HG03457 (cell line): ENCODE measurements at regions not wholly inside any gene's neighbourhood (a gene's known extent, or its start where the extent isn't known, plus 50 kb on each side); places are given as distances from the start of the nearest gene placed in this dataset.

Source experiments
- ATAC-seq: cut with Tn5 transposase; IDR thresholded peaks from one replicate; pipeline ENCODE4 v1.9.1; 2021; ENCODE audit warnings: moderate number of reproducible peaks; ENCODE audit not compliant: unreplicated experiment

DNA sequence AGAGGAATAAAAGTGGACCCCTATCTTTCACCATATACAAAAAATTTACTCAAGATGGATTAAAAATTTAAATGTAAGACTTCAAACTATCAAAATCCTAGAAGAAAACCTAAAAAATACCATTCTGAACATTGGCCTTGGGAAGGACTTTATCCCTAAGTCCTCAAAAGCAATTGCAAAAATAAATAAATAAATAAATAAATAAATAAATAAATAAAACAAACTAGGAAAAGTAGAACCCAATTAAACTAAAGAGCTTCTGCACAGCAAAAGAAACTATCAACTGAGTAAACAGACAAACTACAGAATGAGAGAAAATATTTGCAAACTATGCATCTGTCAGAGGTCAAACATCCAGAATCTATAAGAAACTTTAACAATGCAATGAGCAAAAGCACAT is 874.9 kb upstream of the PCDH20 start:
- no peak for ATAC-seq

DNA sequence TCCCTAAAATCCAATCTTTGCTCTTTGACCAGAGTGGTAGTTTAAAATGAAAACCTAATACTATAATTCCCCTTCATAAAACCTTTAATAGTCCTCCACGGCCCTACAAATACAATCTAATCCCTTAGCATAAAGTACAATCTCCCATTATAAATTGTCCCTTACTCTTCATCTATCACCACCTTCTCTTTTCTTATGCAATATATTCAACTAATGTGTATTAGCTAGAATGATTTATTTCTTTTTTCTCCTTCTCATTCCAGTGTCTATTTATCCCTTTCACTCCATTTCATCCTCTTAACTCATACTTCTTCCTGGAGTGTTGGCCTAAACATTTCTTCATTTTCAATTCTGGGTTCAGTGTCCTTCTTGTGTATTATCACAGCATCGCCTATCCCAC is 872.1 kb upstream of the PCDH20 start:
- ATAC-seq, result no peak

DNA sequence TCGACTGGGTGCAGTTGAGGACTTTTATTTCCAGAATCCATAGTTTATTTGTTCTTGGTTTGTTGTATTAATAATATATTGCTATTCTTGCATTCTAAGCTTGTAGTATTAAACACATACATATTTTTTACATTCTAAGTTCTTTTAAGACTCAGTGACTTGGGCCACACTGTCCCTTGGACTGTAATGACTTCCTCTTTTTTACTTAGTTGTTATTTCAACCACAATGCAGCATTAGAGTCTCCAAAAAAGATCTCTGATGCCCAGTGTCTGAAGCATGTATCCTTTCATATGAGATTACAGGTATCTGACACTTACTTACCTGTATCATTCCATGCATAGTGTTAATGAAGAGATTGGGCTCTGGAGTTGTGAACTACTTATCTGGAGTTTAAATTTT is 864.9 kb upstream of the PCDH20 start:
- ATAC-seq, result peak; percentile 65

DNA sequence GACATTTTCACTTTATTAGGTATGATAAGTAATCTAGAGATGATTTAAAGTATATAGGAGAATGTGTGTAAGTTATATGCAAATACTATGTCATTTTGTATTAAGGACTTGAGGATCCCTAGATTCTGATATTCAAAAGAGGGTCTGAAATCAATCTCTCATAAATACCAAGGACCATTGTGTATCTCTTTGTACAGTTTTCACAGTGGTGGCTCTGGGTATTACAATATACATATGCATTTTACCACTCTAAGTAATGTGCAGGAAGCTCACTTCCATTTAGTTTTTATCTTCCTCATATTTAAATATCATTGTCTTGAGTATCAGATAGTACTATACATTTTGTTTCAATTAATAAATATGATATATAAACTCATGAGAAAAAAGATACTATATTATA is 862.6 kb upstream of the PCDH20 start:
- no peak for ATAC-seq

DNA sequence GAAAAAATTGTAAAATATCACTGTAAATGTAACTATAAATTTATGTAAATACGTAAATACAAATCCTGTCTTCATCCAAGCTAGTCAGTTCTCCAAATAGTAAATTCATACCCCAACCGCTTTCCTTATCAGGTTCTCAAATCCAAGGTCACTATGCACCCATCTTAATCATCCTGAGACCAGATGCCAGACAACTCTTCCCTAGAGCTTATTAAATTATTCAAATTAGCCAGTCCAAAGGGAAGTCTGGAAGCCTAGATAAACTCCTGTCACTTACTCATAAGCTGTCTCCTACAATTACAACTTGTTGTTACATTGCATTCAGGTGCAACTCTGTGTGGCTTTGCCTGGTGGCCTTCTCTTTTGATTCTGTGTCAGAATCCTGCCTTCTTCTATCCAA is 836.1 kb upstream of the PCDH20 start:
- ATAC-seq, result no peak

DNA sequence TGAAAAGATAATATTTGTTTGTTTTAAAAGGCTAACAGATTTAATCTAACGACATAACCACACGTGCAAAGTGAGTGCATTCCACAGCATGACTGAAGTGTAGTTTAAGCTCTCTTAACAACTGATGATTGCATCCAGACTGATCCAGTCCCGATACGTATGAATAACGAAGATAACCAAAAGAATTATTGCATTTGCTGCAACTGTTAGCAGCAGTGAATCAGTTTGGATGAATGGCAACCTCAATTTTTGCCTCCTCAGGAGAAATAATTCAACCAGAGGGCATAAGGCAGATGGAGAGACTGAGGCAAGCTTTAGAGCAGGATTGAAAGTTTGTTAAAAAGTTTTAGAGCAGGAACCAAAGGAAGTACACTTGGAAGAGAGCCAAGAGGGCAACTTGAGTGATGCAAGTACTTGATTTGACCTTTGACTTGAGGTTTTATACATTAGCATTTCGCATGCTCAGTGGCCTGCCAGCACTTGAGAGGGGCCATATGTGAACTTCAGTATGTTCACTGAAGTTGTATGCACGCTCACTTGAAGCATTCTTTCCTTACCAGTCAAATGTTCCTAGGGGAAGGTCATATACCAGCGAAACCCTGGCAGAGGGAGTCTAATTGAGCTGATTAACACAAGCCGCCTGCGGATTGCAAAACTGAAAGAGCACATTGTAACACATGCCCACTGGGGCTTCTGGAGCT is 835.0 kb upstream of the PCDH20 start:
- ATAC-seq, result no peak

DNA sequence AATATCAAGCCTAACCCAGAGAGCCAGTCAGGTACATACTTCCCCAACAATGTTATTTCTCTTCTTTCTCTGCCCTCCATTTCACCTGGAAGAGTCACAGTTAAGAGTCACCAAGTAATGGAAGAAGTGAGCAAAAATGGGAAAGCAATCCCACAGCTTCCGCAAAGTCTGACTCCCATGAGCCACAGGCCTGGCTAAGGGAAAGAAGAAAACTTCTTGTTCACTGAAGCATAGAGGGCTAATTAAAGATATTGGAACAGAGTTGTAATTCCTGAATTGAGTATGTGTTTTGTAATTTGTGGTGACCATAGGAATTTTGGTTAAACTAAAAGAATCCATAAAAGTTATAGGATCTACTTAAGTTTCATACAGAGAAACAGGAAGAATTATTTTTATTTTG is 830.9 kb upstream of the PCDH20 start:
- no peak for ATAC-seq

DNA sequence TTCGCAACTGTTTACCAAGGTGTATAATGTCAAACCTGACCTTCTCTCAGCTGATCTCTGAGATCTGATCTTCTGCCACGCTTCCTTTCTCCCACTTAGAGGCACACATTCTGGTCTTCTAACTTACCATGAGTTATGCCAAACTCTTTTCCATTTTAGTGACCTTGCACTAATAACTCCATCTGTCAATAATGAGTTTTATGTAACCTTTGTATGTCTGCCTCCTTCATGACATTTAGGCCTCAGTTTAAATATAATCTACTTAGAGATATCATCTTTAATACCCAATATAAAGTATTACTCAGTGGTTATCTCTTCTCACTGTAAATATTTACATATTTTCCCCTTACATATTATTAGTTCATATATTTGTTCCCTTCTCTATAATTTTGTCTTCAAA is 827.5 kb upstream of the PCDH20 start:
- ATAC-seq, result no peak

DNA sequence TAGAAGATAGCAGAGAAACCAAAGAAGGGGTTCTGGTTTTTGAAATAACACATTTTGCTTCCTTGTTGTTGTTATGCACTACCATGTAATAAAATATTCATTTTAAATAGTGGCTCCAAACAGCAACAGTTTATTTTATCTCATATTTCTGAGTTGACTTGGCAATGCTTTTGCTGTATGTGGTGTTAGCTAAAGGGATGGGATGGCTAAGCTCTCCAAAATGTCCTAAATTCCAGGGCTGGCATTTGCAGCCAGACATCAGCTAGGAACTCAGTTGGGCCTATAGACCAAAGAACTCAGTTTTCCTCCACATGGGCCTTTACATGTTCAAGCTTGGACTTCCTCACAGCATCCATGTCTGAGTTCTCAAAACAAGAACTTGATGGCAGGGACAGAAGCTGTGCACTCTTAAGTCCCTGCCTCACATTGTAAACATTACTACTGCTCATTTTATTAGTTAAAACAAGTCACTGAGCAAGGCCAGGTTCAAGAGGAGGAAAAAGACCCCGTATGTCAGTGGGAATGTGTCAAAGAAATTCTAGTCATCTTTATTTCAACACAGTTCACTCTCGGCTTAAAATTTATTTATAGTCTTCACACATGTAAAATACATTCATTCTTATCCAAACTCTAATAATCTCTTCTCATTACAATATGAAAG is 819.3 kb upstream of the PCDH20 start:
- no peak for ATAC-seq

DNA sequence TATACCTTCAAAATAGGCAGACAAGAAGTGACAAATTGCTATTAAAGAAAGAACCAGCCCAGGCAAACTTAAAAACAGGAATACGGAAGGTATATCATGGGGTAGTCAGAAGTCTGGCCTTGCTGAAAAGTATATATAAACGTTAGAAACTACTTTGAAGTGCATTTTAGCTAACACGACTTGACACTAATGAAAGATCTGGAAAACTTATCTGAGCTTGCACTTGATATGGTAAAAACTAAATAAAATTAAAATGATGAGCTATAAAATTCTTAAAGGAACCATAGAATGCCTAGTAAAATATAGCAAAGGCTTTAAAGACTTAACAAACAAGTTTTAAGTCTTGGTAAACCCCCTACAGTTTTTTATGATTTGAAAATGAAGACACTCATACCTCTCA is 795.3 kb upstream of the PCDH20 start:
- ATAC-seq, result no peak

DNA sequence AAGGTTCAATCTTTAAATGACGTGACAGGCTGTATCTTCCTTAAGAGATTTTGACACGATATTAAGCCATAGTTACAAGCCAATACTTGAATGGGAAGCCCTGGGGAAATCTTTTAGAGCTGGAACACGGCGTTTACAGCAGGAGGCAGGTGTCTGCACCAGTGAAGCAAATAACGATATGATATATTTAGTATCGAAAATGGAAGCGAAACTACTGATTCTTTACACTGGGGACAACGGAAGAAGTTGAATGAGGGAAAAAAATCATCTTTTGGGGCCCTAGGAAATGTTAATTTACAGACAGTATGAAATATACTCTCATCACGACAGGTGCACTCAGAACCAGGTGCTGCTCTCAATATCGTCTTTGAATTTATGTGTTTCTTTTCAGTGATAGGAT is 793.9 kb upstream of the PCDH20 start:
- ATAC-seq, result peak; percentile 81

DNA sequence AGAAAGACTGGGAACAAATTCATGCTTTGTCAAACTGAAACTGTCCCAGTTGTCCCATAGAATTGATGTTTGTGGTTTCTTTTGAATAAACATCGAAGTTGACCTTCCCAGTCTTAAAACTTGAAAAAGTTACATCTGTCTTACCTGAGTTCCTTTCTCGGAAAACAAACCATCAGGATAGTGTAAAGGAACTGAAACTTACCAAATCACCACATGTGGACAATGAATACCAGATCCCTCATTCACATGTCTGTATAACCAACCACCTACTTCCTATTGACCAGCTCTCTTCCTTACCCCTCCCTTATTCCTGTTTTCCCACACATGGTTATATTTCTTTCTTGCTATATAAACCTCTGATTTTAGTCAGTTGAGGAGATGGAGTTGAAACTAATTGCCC is 791.7 kb upstream of the PCDH20 start:
- ATAC-seq, result no peak

DNA sequence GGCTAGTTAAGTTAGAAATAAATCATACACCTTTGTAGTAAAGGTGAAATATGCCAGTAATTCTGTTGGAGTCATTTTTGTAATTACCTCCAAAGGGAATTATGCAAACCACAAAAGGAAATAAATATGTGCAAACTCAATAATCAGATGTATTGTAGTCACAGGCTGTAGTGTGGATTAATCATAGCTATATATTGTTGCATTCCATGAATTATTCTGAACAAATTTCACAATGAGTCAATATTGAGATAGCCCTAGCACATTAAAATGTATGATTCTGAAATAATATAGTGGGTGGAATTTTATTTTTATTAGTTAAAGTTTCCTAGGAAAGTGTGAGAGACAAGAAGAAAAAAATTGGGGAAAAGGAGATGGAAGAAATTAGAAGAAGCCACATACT is 790.5 kb upstream of the PCDH20 start:
- ATAC-seq, result no peak

DNA sequence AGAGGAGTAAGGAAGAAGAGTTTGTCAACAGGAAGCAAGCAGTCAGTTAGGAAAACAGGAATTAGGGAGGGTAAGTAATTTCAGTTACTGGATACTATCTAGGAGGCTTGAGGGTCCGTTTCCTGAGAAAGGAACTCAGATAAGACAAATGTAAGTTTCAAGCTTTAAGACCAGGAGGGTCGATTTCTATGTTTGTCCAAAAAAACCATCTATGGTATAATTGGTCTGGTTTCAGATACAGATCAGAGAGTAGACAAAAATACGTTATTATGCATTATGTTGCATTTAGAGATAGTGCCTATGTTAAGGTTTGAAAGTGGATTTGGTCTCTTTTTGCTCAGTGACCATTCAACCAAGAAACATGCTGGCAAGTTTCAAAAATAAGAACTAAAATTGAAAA is 789.6 kb upstream of the PCDH20 start:
- no peak for ATAC-seq

DNA sequence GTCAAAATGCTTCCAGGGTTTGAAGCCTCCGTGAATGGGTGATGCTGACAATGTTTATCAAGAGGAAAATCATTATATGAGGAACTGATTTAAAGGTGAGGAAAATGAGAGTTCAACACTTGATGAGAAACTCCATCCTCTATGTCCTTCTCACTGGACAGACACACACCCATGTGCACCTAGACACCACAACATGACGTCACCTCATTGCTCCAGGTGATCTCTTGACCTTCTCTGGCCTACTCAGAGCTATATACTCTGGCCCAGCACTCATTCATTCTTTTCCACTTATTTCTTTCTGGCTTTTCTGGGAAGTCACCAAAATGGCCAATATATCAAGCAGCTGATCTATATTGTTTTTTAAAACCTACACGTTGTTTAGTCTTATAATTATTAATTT is 778.7 kb upstream of the PCDH20 start:
- ATAC-seq, result no peak

DNA sequence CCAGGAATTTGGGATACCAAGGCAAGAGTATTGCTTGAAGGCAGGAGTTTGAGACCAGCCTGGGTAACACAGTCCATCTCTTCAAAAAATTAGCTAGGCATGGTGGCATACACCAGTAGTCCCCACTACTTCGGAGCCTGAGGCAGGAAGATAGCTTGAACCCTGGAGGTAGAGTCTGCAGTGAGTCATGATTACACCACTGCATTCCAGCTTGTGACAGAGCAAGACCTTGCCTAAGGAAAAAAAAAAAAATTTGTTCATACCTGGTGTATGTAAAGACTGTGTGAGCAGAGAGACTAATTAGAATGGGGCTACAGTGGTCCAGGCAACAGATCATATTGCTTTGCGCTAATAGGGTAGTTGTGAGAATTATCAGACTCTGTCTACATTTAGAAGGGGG is 778.3 kb upstream of the PCDH20 start:
- ATAC-seq, result no peak

DNA sequence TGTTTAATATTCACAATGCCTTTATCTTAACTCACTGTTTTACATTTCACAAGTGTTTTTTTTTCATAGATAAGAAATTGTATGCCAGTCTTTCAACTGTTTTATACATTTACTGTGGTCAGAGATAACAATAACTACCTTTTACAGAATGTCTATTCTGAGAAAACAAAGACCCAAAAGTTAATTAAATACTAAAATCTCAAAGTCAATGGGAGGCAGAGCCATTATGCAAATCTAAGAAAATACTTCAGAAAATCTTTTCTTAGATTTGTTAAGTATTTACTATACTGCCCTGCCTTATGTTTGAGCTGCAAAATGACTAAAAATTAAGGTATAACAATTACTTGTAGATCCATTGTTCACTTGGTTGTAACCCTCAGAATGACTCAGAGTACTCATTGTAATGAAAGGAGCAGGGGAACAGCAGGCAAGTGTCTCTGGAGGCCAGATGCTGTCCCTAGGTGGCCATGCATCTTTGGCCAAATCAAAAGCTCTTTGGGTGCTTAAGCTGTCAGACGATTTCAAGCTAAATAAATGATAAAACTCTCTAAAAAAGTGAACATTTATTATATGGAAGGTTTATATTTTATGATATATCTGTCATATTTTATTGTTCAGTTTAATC is 770.1 kb upstream of the PCDH20 start:
- ATAC-seq, result no peak

DNA sequence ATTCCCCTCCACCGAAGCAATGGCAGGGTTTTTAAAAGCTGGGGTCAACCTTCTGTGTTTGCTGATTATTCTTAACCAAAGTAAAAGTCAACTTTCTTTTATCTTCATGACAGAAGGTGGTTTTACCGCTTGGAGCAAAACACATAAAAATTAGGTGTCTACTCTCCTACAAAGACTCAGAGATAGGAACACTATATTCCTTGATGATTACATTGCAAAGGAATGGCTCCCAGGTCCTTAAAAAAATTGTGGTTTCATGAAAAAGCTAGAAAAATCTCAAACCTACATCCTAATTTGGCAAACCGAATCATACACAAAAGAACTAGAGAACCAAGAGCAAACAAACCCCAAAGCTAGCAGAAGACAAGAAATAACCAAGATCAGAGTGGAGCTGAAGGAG is 760.4 kb upstream of the PCDH20 start:
- ATAC-seq, result no peak

DNA sequence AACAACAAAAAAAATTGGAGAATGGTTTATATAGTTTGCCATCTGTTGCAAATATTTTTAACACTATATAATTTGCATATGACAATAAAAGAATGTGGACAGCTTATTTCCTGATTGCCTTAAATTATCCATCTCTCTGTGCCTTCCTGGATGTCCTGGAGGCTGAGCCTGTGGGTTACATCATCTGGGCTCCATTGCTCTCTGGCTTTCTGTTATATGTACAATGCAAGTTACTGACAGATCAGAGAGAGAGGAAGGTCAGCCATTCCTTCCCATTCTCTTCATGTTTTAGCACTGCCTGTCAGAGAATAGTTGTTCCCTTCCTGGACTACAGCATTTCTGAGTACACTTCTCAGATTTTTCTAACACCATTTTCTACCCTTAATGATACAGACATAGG is 758.3 kb upstream of the PCDH20 start:
- no peak for ATAC-seq

DNA sequence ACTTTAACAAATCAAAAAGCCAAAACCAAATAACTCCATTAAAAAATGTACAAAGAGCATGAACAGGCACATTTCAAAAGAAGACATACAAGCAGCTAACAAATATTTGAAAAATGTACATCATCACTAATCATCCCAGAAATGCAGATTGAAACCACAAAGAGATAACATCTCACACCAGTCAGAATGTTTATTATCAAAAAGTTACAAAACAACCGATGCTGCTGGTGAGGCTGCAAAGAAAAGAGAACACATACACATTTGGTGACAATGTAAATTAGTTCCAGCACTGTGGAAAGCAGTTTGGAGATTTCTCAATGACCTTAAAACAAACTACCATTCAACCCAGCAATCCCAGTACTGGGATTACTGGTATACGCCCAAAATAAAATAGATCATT is 756.0 kb upstream of the PCDH20 start:
- ATAC-seq, result no peak

DNA sequence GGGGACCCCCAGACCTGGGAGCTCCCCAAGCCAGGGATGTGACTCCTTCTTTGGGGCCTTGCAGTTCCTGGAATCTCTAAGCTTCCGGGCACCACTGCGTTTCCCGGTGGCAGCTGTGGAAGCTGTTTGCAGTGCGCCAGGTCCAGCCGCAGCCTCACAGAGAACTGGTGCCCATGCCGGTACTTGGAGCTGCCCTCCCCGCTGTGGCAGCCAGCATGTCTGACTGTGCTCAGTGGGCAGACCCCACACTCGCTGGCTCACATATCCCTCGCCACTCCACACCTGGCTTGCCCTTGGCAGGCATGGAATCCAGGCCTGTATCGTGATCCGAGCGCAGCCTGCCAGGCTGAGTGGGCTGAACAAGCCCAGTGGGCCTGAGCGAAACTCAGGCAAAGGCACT is 753.2 kb upstream of the PCDH20 start:
- no peak for ATAC-seq

DNA sequence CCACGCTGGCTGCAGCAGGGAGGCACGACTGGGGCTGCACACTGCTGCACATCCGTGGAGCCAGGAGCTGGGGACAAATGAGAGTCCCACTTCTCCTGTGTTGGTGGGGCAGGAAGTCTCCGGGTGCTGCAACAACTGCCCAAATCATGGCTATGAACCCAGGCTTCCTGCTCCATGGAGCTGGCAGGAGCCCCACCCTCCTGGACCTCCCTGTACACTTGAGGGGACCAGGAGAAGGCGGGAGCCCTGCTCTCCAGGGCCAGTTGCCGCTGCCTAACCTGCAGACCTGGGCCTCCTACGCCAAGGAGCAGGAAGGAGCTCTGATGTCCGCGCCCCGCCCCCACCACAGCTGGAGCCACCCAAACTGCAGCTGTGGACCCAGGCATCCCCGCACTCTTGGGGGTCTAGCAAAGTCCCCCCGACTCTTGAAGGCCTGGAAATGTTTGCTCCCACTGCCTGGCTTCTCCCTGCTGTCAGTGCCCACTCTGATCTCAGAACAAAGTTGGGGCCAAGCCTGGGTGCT is 752.1 kb upstream of the PCDH20 start:
- no peak for ATAC-seq
